Central memory CD8-positive, alpha-beta T cell (primary cell): ENCODE measurements at regions not wholly inside any gene's neighbourhood (a gene's known extent, or its start where the extent isn't known, plus 50 kb on each side); places are given as distances from the start of the nearest gene placed in this dataset.
"Not testable (repeated sequence)": the region's sequence is repeated elsewhere in the genome, so short reads cannot be mapped to it uniquely, and the experiment has no call there.

Source experiments
- ATAC-seq: fragments of 150-1000 bp; cut with Tn5 transposase; replicated peaks from 2 replicates; pipeline ENCODE4 v1.10.0; 2022; ENCODE audit warnings: mild to moderate bottlenecking, moderate FRiP score, moderate number of reproducible peaks; ENCODE audit not compliant: poor library complexity, severe bottlenecking; ENCODE audit errors: extremely low read depth
- DNase-seq, 2 donors: peaks; one replicate each; pipeline ENCODE4 v3.0.0; 2021; ENCODE audit warnings: low spot score in 2 of 2
- H3K27ac Mint-ChIP-seq: one replicate; pipeline ENCODE4 v1.8.0; 2022; ENCODE audit warnings: low read depth, mild to moderate bottlenecking, moderate library complexity, mixed read lengths
- H3K27me3 Mint-ChIP-seq: one replicate; pipeline ENCODE4 v1.8.0; 2022; ENCODE audit warnings: mixed read lengths
- H3K36me3 Mint-ChIP-seq: one replicate; pipeline ENCODE4 v1.8.0; 2022; ENCODE audit warnings: mild to moderate bottlenecking, moderate library complexity, mixed read lengths; ENCODE audit not compliant: insufficient read depth
- H3K4me1 Mint-ChIP-seq: one replicate; pipeline ENCODE4 v1.8.0; 2022; ENCODE audit warnings: mixed read lengths
- H3K4me3 Mint-ChIP-seq: one replicate; pipeline ENCODE4 v1.8.0; 2022; ENCODE audit warnings: mild to moderate bottlenecking, moderate library complexity, mixed read lengths
- H3K9me3 Mint-ChIP-seq: one replicate; pipeline ENCODE4 v1.8.0; 2022; ENCODE audit warnings: mixed read lengths

DNA sequence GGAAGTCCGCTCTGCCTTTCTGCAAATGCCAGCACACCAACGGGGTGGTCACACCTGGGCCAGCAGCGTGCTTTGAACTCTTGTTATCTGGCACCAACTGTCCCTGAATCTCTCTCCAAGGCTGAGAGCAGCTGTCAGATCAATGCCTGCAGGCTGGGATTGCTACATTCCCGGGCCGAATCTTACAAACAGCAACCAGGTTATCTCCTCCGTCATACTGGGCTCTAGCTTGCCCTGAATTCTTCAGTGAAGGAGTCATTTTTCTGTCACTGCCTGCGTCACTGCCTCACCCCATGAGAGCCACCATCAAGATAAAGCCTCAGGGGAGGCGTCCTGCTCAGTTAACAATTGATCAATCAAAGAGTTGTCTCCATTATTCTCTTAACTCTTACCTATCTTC, 329.4 kb upstream of the PPARGC1A start:
- H3K4me3 Mint-ChIP-seq = no peak overlapping the region
- H3K27me3 Mint-ChIP-seq = no peaks in the 10 kb centered on the region
- H3K36me3 Mint-ChIP-seq = no peaks in the 10 kb centered on the region
- H3K4me1 Mint-ChIP-seq = no peaks in the 10 kb centered on the region
- H3K9me3 Mint-ChIP-seq = peaks cover 8% of the 10 kb centered on the region
- ATAC-seq (no peak), DNase-seq (no peak)
- no peak overlapping the region for H3K27ac Mint-ChIP-seq

DNA sequence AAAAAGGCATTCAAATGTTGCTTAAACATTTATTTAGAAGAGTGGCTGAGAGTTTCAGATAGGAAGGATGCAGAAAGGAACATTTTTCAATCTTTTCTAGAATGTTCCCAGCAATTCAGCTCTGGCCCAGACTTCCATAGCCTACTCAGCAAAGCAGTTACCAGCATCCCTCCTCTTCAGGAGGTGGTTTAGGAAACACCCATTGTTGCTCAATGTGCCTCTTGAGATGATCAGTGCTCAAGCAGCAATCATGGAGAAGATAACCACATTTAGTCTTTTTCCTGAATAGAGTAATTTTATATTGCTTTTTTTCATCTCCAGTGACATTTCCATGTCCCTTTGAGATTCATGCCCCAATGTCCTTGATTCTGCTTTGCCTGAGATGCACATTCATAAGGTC, 328.7 kb upstream of the PPARGC1A start:
- Mint-ChIP-seq H3K27ac (no peak overlapping the region), H3K4me1 (no peaks in the 10 kb centered on the region), H3K4me3 (no peak overlapping the region), H3K27me3 (no peaks in the 10 kb centered on the region), H3K36me3 (no peaks in the 10 kb centered on the region), H3K9me3 (peaks cover 7% of the 10 kb centered on the region)
- DNase-seq = no peak
- no peak for ATAC-seq

DNA sequence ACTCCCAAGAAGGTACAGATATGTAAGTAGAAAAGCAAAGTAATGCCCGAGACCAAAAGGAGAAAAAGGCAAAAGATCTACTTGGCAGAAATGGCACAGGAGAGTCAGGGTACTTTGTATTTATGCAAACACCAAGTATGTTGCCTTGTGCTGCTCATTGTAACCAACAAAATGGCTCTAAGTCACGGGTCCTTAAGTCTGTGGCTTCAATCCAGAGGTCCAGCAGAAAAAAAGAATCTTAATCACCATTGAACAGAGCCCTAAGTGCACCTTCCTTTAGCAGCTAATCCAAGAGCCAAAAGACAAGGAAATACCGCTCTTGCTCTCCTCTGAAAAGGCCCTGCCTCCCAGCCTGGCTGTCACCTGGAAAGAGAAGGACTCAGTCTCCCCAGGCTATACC, 324.9 kb upstream of the PPARGC1A start:
- DNase-seq (no peak), ATAC-seq (no peak)
- Mint-ChIP-seq H3K27ac (no peak overlapping the region), H3K9me3 (peaks cover 11% of the 10 kb centered on the region), H3K36me3 (no peaks in the 10 kb centered on the region), H3K4me1 (no peaks in the 10 kb centered on the region), H3K4me3 (no peak overlapping the region), H3K27me3 (no peaks in the 10 kb centered on the region)

DNA sequence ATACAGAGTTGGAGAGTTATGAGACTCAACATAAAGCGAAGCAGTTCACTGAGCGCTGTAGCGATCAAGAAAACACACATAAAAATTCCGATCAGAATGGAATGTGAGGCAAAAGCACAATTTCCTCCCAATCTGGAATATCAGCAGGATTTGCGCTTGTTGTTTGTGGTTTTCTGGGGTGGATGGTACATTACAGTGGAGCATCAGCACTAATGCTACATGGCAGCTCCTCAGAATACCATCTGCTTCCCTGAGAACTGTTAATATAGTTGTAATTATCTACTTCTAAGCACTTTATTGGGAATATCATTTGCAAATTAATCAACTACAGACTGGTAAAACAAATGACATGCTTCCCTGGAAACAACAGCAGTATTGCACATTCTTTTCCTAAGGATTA, 324.1 kb upstream of the PPARGC1A start:
- Mint-ChIP-seq H3K27me3 (no peaks in the 10 kb centered on the region), H3K27ac (no peak overlapping the region), H3K9me3 (peaks cover 11% of the 10 kb centered on the region), H3K36me3 (no peaks in the 10 kb centered on the region), H3K4me1 (no peaks in the 10 kb centered on the region), H3K4me3 (no peak overlapping the region)
- DNase-seq (no peak), ATAC-seq (no peak)

DNA sequence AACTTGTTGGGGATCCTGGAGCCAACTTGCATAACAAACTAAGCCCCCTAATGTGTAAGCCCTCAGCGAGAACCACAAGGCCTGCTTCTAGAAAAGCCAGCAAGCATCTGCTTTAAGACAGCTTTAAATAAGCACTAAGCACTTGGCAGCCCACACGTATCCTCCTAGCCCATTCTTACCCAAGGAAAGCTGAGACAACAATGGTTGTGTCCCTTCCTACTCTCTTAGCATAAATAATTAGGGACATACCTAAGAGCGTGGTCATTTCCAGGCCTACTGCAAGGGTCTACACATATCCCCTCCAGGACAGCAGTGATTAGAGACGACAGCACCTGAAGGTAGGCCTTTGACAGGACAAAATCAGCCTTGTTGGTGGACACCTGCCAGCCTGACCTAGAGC, 322.8 kb upstream of the PPARGC1A start:
- no peak overlapping the region for H3K4me3 Mint-ChIP-seq
- H3K4me1 Mint-ChIP-seq = no peaks in the 10 kb centered on the region
- no peak overlapping the region for H3K27ac Mint-ChIP-seq
- H3K27me3 Mint-ChIP-seq = no peaks in the 10 kb centered on the region
- DNase-seq = no peak
- ATAC-seq = no peak
- H3K9me3 Mint-ChIP-seq = peaks cover 7% of the 10 kb centered on the region
- no peaks in the 10 kb centered on the region for H3K36me3 Mint-ChIP-seq

DNA sequence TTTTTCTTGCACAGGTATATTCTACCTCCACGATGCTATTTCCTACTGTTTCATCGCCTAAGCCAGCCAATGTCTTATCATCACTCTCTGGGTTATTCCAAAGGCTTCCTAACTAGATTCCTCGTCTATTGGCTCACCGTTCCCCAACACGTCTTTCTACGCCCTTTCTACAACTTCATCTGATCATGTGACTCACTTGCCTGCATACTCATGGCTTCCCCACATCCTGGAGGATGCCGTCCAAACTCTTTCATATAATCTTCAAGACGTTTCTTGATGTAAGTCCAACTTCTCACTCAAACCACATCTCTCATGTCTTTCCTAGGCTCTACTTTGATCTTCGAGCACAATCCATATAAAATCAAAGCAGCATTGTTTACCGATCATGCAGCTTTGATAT, 322.0 kb upstream of the PPARGC1A start:
- DNase-seq (no peak), ATAC-seq (no peak)
- Mint-ChIP-seq H3K27me3 (no peaks in the 10 kb centered on the region), H3K4me1 (no peaks in the 10 kb centered on the region), H3K36me3 (no peaks in the 10 kb centered on the region), H3K9me3 (peaks cover 7% of the 10 kb centered on the region), H3K27ac (no peak overlapping the region), H3K4me3 (no peak overlapping the region)

DNA sequence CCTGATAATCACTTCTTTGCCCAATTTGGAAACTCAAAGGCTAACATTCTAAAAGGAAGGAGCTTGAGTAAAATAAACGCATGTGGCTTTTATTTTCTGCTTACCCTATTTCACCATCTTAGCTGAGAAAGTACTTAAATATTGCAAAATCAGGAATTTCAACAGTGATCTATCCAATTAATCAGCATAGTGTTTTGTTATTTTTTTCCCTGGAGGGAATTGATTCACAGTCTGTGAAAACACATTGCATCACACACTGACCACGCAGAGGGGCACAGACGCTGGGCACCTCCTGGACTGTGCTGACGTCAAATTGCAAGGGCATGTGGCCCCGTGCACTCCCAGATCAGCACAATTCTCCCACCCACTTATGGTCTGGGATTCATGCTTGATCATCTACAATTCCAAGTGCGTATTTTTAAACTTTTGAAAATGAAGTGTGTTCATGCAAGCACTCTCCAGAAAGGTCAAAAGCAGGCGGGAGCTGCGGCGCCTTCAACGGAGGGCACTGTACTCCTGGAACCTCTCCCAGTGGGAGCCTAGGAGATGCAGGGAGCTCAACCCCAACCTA, 320.6 kb upstream of the PPARGC1A start:
- no peaks in the 10 kb centered on the region for H3K27me3 Mint-ChIP-seq
- H3K4me3 Mint-ChIP-seq = no peak overlapping the region
- peaks cover 7% of the 10 kb centered on the region for H3K9me3 Mint-ChIP-seq
- H3K27ac Mint-ChIP-seq = no peak overlapping the region
- DNase-seq = no peak
- H3K4me1 Mint-ChIP-seq = no peaks in the 10 kb centered on the region
- ATAC-seq = no peak
- H3K36me3 Mint-ChIP-seq = no peaks in the 10 kb centered on the region

DNA sequence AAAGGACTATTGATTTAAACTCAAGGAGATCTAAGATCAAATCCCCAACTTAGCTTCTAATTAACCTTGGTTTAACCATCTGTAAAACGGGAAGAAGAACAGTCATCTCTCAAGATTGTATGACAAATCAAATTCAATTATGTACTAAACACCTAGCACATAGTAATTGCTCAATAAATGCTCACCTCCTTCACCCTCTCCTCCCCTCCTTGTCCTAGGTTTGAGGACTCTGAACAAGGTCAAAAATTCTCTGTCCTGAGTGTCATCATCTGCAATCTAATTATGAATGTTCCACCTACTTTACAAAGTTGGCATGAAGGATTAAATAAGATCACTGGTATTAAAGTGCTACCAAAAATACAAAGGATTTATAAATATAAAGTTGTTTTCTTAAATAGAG, 320.1 kb upstream of the PPARGC1A start:
- DNase-seq = no peak
- Mint-ChIP-seq H3K36me3 (no peaks in the 10 kb centered on the region), H3K4me3 (no peak overlapping the region), H3K9me3 (peaks cover 7% of the 10 kb centered on the region), H3K4me1 (no peaks in the 10 kb centered on the region), H3K27me3 (no peaks in the 10 kb centered on the region), H3K27ac (no peak overlapping the region)
- no peak for ATAC-seq

DNA sequence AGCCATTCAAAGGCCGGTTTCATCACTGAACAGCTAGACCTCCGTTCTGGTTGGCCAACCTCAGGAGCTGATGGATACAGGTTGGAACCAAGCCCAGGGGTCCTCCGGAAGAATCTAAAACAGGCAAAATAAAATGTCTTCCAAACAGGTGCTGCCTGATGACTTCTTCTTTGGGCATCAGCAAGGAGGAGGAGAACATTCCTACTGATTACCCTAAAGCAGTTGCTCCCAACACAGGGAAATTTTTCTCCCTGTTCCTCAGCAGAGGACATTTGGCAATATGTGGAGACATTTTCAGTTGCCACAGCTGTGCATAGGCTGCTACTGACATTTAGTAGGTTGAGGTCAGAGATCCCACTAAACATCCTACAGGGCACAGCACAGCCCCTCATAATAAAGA, 319.3 kb upstream of the PPARGC1A start:
- H3K9me3 Mint-ChIP-seq = peaks cover 7% of the 10 kb centered on the region
- H3K27ac Mint-ChIP-seq = no peak overlapping the region
- H3K4me1 Mint-ChIP-seq = no peaks in the 10 kb centered on the region
- no peaks in the 10 kb centered on the region for H3K36me3 Mint-ChIP-seq
- ATAC-seq (no peak), DNase-seq (no peak)
- H3K4me3 Mint-ChIP-seq = no peak overlapping the region
- H3K27me3 Mint-ChIP-seq = no peaks in the 10 kb centered on the region

DNA sequence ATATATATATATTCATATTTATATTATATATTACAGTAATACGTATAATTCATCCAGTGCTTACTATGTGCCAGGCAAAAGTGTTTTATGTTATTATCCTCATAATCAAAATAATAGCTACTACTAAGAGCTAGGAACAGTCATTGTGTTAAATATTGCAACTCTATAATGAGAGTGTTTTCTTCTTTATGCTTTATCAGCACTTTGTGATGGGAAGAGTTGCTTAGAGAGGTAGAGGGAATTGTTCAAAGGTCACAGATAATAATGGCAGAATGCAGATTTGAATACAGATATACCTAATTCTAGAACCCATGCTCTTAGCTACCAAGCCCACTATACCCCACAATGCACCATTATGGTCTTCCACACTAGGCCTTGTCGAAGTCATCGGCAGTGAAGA, 318.8 kb upstream of the PPARGC1A start:
- Mint-ChIP-seq H3K4me1 (no peaks in the 10 kb centered on the region), H3K36me3 (no peaks in the 10 kb centered on the region), H3K4me3 (no peak overlapping the region), H3K27ac (no peak overlapping the region), H3K9me3 (peaks cover 5% of the 10 kb centered on the region), H3K27me3 (no peaks in the 10 kb centered on the region)
- ATAC-seq (no peak), DNase-seq (no peak)

DNA sequence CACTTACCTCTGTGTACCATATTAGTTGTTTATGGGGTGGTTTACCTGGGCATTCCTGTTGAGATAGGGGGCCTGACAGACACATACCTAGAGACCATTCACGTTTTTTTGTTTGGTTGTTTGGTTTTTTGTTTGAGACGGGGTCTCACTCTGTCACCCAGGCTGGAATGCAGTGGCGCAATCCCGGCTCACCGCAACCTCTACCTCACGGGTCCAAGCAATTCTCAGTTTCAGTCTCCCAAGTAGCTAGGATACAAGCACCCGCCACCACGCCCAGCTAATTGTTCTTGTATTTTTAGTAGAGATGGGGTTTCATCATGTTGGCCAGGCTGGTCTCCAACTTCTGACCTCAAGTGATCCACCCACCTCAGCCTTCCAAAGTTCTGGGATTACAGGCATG, 314.9 kb upstream of the PPARGC1A start:
- H3K36me3 Mint-ChIP-seq, H3K9me3 Mint-ChIP-seq, ATAC-seq, DNase-seq, H3K4me1 Mint-ChIP-seq, H3K27ac Mint-ChIP-seq, H3K27me3 Mint-ChIP-seq, H3K4me3 Mint-ChIP-seq: not testable (repeated sequence)

DNA sequence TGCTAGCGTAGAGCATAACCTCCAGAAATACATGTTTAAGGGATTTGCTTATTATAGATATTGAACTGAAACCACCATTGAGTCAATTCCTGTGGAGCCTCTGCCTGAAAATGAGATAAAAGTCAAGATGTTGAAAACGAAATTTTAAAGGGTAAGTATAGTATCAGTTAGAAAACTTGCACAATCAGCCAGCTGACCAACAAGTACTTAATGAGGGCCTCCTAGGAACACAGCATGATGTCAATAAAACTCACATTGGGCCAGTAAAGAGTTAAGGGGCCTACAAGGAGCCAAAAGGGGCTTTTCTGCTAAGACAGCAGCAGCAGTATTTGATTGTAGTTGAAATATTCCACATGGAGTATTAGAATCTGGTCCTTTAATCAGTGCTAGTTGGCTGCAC, 314.1 kb upstream of the PPARGC1A start:
- Mint-ChIP-seq H3K27me3 (no peaks in the 10 kb centered on the region), H3K4me3 (no peak overlapping the region), H3K4me1 (no peaks in the 10 kb centered on the region), H3K27ac (no peak overlapping the region), H3K36me3 (no peaks in the 10 kb centered on the region), H3K9me3 (no peaks in the 10 kb centered on the region)
- no peak for DNase-seq
- no peak for ATAC-seq

DNA sequence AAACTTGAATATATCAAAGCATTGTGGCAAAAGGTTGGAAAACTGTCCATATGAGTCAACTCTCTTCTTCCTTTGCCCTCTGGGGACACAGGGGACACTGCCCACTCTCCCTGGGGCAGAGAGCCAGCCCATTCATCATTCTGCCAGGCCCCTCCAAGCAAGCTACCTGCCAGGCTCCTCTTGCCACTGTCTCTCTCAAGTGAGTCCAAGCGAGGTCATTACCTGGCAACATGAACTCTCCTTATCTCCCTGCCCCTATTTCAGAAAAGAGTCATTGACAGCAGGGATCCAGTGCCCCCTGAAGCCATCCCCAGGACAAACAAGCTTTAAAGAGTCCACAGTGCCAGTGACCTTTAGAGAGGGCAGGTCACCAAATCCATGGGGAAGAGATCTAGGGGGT, 312.7 kb upstream of the PPARGC1A start:
- Mint-ChIP-seq H3K36me3 (no peaks in the 10 kb centered on the region), H3K27ac (no peak overlapping the region), H3K4me3 (no peak overlapping the region), H3K9me3 (no peaks in the 10 kb centered on the region), H3K4me1 (no peaks in the 10 kb centered on the region), H3K27me3 (no peaks in the 10 kb centered on the region)
- DNase-seq = no peak
- no peak for ATAC-seq

DNA sequence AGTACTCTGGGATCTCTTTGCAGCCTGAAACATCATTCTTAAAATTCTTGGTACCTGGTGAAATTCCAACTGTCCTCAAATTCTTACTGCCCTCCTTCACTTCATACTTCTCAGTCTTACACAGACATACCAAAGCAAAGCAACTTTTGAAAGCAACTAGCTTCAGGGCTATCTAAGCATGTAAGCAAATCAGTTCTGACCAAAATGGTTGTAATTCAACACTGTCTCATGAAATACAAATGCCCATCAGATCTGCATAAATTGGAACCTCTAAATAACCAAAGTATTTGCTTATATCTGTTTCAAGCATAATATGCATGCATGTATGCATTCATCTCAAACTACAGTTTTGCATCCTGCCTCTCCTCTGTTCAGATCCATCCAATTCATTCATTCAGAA, 308.1 kb upstream of the PPARGC1A start:
- Mint-ChIP-seq H3K9me3 (peaks cover 13% of the 10 kb centered on the region), H3K4me3 (no peak overlapping the region), H3K36me3 (no peaks in the 10 kb centered on the region), H3K27ac (no peak overlapping the region), H3K27me3 (no peaks in the 10 kb centered on the region), H3K4me1 (no peaks in the 10 kb centered on the region)
- DNase-seq = no peak
- ATAC-seq = no peak
